Endothelial cell of umbilical vein (primary cell): ENCODE measurements at regions not wholly inside any gene's neighbourhood (a gene's known extent, or its start where the extent isn't known, plus 50 kb on each side); places are given as distances from the start of the nearest gene placed in this dataset.

Experiments used
- BruUV-seq: library from RNA; stranded (reverse); fragments of 400-500 nt; replicated peaks from 2 replicates; lab custom pipeline; 2021; lab: Mats Ljungman, UMichigan
- CTCF ChIA-PET: fragments of 300-600, 350-600 bp; sonication (Branson Sonifier 250); formaldehyde crosslinking; loops from one replicate; lab custom pipeline; 2021; ENCODE audit warnings: antibody characterized with exemption, inconsistent platforms; lab: Charles Lee
- POLR2A ChIA-PET: fragments of 300-600, 350-600 bp; sonication (Branson Sonifier 250); formaldehyde crosslinking; loops from one replicate; lab custom pipeline; 2021; ENCODE audit warnings: antibody characterized with exemption, inconsistent platforms; lab: Charles Lee
- DNase-seq: peaks from one replicate; pipeline ENCODE4 v3.0.0-alpha.2; 2011; ENCODE audit warnings: low read depth, low spot score
- FAIRE-seq: peaks from 2 replicates; lab custom pipeline; 2011; peaks lifted over from hg19 to GRCh38; lab: Jason Lieb, UNC
- H2AFZ ChIP-seq: 2 replicates; pipeline ENCODE4 v1.6.0; 2012; ENCODE audit warnings: low read depth, low read length, control low read depth, inconsistent platforms
- H3K27ac ChIP-seq: 2 replicates; pipeline ENCODE4 v1.5.1; 2011; ENCODE audit warnings: low read depth, mild to moderate bottlenecking, control low read depth, low read length, moderate library complexity; ENCODE audit not compliant: insufficient read depth
- H3K27me3 ChIP-seq, 2 experiments: 2 replicates each; pipeline versions ENCODE4 v1.6.0 to v1.6.1; 2011; ENCODE audit warnings: low read length in 2 of 2, mixed read lengths in 1 of 2; ENCODE audit not compliant: control insufficient read depth in 2 of 2, insufficient read depth in 2 of 2
- H3K36me3 ChIP-seq, 2 experiments: 2 replicates in 1 of 2; 3 replicates in 1 of 2; pipeline ENCODE4 v1.5.1; 2011; ENCODE audit warnings: low read length in 2 of 2, mild to moderate bottlenecking in 1 of 2, moderate library complexity in 1 of 2; ENCODE audit not compliant: control insufficient read depth in 2 of 2, insufficient read depth in 2 of 2; ENCODE audit errors: extremely low read depth in 1 of 2
- H3K4me1 ChIP-seq: 3 replicates; pipeline ENCODE4 v1.5.1; 2011; ENCODE audit warnings: mild to moderate bottlenecking, low read length; ENCODE audit not compliant: control insufficient read depth, insufficient read depth; ENCODE audit errors: extremely low read depth
- H3K4me2 ChIP-seq: 2 replicates; pipeline ENCODE4 v1.6.1; 2011; ENCODE audit warnings: low read length, control low read depth, mixed read lengths; ENCODE audit not compliant: insufficient read depth
- H3K4me3 ChIP-seq, 3 experiments: fragments of 200-600 bp in 1 of 3; sonication (generic), shearing (Covaris generic) in 1 of 3; replicated peaks in 1 of 3; 2 replicates each; pipeline ENCODE4 v1.5.1; 2011 to 2016; ENCODE audit warnings: control low read depth in 3 of 3, low read length in 3 of 3, mild to moderate bottlenecking in 2 of 3, inconsistent platforms in 1 of 3, low read depth in 1 of 3, moderate library complexity in 1 of 3; ENCODE audit not compliant: insufficient read depth in 1 of 3
- H3K79me2 ChIP-seq: 2 replicates; pipeline ENCODE4 v1.6.0; 2012; ENCODE audit warnings: low read length, inconsistent platforms; ENCODE audit not compliant: control insufficient read depth, insufficient read depth
- H3K9ac ChIP-seq: replicated peaks from 2 replicates; pipeline ENCODE3; 2011; ENCODE audit warnings: low read length, control low read depth; ENCODE audit not compliant: insufficient read depth; ENCODE audit errors: extremely low read depth
- H3K9me1 ChIP-seq: replicated peaks from 3 replicates; pipeline ENCODE4 v1.6.0; 2011; ENCODE audit warnings: mild to moderate bottlenecking, low read length; ENCODE audit not compliant: control insufficient read depth, insufficient read depth; ENCODE audit errors: extremely low read depth
- H3K9me3 ChIP-seq: replicated peaks from 2 replicates; pipeline ENCODE4 v1.5.1; 2012; ENCODE audit warnings: low read length, inconsistent platforms; ENCODE audit not compliant: control insufficient read depth, insufficient read depth
- H4K20me1 ChIP-seq: replicated peaks from 2 replicates; pipeline ENCODE3; 2011; ENCODE audit warnings: mild to moderate bottlenecking, low read length; ENCODE audit not compliant: control insufficient read depth, insufficient read depth; ENCODE audit errors: extremely low read depth
- FOS ChIP-seq: IDR thresholded peaks from 2 replicates; pipeline ENCODE4 v1.6.1; 2011; ENCODE audit warnings: mild to moderate bottlenecking, low read length, moderate library complexity, borderline replicate concordance; ENCODE audit not compliant: insufficient read depth
- GATA2 ChIP-seq: IDR thresholded peaks from 2 replicates; pipeline ENCODE4 v1.7.0; 2011; ENCODE audit warnings: low read depth, mild to moderate bottlenecking, moderate library complexity, mixed read lengths, low read length; ENCODE audit not compliant: insufficient read length, insufficient read depth
- JUN ChIP-seq: IDR thresholded peaks from 2 replicates; pipeline ENCODE4 v1.6.1; 2011; ENCODE audit warnings: borderline replicate concordance, low read depth; ENCODE audit not compliant: insufficient read length, insufficient read depth
- MYC ChIP-seq: IDR thresholded peaks from one replicate; pipeline ENCODE4 v1.6.1; 2011; ENCODE audit warnings: mild to moderate bottlenecking, low read depth, low read length
- POLR2AphosphoS5 ChIP-seq: IDR thresholded peaks from 2 replicates; pipeline ENCODE4 v1.6.1; 2012; ENCODE audit warnings: low read depth, mild to moderate bottlenecking, control low read depth, low read length, moderate library complexity; ENCODE audit not compliant: insufficient read depth
- dilution Hi-C: fragments of 300-500 bp; cut with MboI; formaldehyde crosslinking; loops from one replicate; pipeline ENCODE4 v1.15.0; 2019; ENCODE audit warnings: low sequenced_read_pairs; ENCODE audit not compliant: extremely low pct_ligation_motif_present
- intact Hi-C: fragments of 100-400 bp; cut with micrococcal nuclease; formaldehyde crosslinking; loops from one replicate; pipeline ENCODE4 v1.10.0; 2022
- TF ChIP-seq, protein P1 (sequence below), 2 donors: IDR thresholded peaks; 1 replicate in 1 of 2; 2 replicates in 1 of 2; pipeline ENCODE4 v1.5.1; 2011; ENCODE audit warnings: low read length in 2 of 2, mild to moderate bottlenecking in 2 of 2, moderate library complexity in 2 of 2, control low read depth in 1 of 2, inconsistent platforms in 1 of 2, low read depth in 1 of 2; ENCODE audit not compliant: insufficient read depth in 1 of 2; ENCODE audit errors: extremely low read depth in 1 of 2

DNA sequence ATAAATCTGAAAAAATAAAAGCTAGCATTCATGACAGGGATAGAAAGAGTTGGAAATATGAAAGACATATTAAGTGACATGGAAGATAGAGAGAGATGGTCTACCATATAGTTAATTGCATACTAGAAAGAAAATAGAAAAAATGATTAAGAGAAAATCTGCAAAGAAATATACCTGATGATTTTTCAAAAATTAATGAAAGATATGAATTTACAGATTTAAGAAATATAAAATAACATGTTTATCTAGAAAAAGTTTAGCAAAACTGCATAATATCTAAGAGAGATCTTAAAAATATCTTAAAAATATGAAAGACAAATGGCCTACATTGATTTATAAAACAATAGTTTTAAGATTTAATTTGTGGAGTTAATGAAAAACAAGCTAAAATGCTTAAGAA lies 219.1 kb upstream of the RPS23 start:
- BruUV-seq = no TSS peak
- no peak overlapping the region for H2AFZ ChIP-seq
- H3K27ac ChIP-seq = no peak overlapping the region
- intact Hi-C loops (loop anchor here (10.0 kb wide), 1 partner anchor 298 kb away; no protein-coding TSS in a partner anchor), dilution Hi-C loops (no loop called here)
- no peaks in the 10 kb centered on the region for H3K36me3 ChIP-seq
- no peak for DNase-seq
- FAIRE-seq = no peak
- peaks cover 0 to 2% of the 10 kb centered on the region in 2 experiments for H3K27me3 ChIP-seq
- CTCF ChIA-PET = interaction anchor here (0.8 to 1.9 kb wide), 4 partner anchors 131 to 976 kb away, joined by 3 to 12 read pairs (median 4); no protein-coding TSS in a partner anchor
- H3K9me1 ChIP-seq = no peaks in the 10 kb centered on the region
- no peak overlapping the region for H3K4me3 ChIP-seq
- H3K4me1 ChIP-seq = no peaks in the 10 kb centered on the region
- H3K4me2 ChIP-seq = no peak overlapping the region
- no peaks in the 10 kb centered on the region for H4K20me1 ChIP-seq
- TF ChIP-seq POLR2AphosphoS5 = no peak
- TF ChIP-seq JUN = no peak
- TF ChIP-seq, protein P1, sequence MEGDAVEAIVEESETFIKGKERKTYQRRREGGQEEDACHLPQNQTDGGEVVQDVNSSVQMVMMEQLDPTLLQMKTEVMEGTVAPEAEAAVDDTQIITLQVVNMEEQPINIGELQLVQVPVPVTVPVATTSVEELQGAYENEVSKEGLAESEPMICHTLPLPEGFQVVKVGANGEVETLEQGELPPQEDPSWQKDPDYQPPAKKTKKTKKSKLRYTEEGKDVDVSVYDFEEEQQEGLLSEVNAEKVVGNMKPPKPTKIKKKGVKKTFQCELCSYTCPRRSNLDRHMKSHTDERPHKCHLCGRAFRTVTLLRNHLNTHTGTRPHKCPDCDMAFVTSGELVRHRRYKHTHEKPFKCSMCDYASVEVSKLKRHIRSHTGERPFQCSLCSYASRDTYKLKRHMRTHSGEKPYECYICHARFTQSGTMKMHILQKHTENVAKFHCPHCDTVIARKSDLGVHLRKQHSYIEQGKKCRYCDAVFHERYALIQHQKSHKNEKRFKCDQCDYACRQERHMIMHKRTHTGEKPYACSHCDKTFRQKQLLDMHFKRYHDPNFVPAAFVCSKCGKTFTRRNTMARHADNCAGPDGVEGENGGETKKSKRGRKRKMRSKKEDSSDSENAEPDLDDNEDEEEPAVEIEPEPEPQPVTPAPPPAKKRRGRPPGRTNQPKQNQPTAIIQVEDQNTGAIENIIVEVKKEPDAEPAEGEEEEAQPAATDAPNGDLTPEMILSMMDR (IDR thresholded peaks at IDR 0.05; ENCODE audit: extremely low read depth in 1 of 2, insufficient read depth in 1 of 2, low read depth in 1 of 2, low read length in 2 of 2) = no peak
- no peak for TF ChIP-seq GATA2
- no peak for TF ChIP-seq MYC
- no peak for TF ChIP-seq FOS
- POLR2A ChIA-PET = no interaction called here
- no peak overlapping the region for H3K9ac ChIP-seq
- H3K79me2 ChIP-seq = no peaks in the 10 kb centered on the region
- H3K9me3 ChIP-seq = no peaks in the 10 kb centered on the region
